GM21528 (cell line): ENCODE measurements at regions not wholly inside any gene's neighbourhood (a gene's known extent, or its start where the extent isn't known, plus 50 kb on each side); places are given as distances from the start of the nearest gene placed in this dataset.

Experiments
- ATAC-seq: cut with Tn5 transposase; IDR thresholded peaks from one replicate; pipeline ENCODE4 v1.9.1; 2021; ENCODE audit warnings: mild to moderate bottlenecking, moderate library complexity; ENCODE audit not compliant: unreplicated experiment, low FRiP score

DNA sequence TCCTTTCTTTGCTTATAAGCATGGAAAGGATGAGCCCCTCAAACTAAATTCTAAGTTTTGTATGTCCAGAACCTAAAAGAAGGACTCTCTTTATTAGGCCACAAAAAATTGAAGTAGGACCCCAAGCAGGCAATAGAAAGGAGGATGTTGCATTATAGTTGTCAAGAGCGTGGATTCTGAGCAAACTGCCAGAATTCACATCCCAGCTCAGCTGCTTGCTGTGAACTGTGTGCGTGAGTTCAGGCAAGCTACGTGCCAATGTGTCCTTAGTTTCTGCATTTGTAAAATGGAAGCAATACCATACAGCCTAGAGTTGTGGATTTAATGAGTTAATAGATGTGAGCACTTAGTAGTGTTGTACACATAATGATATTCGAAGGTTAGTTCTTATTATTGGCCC is 70.6 kb upstream of the SLC44A1 start:
- ATAC-seq, result no peak

DNA sequence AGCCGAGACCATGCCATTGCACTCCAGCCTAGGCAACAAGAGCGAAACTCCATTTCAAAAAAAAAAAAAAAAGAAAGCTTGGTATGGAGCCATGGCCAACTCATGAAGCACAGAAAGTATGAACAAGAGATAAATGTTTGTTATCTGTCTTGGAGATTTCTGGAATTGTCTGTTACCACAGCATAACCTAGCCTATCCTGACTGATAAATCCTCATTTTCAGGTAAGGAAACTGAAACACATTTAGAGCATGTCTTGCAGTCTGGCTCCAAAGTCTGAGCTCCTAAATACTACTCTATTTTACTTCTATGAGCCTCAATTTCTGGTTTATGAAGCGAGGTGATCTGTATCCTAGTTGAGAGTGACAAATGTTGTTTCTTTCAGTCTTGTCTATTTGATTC is 68.3 kb upstream of the SLC44A1 start:
- no peak for ATAC-seq

GRCh38 chr9:105178076-105178475 is 66.4 kb upstream of the SLC44A1 start:
- no peak for ATAC-seq

GRCh38 chr9:105187781-105188180 is 56.7 kb upstream of the SLC44A1 start:
- ATAC-seq, result no peak

GRCh38 chr9:105188746-105189145 is 55.7 kb upstream of the SLC44A1 start:
- ATAC-seq, result no peak

DNA sequence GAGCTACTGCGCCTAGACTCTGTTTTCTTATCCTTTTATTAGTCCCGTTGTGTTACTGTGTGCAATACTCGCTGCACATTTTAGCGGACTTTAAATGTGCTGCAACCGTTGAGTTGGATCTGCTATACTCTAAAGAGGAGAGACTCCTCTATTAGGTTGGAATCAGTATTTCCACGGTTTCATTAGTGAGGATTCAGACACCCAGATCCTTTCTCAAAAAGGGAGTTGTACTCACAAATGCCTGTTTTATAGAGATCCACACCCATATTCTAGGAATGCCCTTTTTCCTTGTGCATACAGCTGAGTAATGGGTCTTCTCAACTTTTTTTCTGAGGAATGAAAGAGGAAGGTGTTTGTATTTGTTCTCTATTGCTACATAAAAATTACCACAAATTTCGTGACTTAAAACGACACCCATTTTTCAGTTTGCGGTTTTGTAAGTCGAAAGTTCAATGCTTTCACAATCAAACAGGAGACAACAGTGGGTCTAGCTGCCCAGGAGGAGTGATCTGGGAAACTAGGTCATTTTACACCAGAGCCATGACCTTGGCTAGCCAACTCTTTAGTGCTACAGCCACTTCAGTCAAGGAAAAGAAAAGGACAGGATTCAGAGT is 52.8 kb upstream of the SLC44A1 start:
- peak; percentile 62 for ATAC-seq

GRCh38 chr9:105193560-105193959 is 50.9 kb upstream of the SLC44A1 start:
- ATAC-seq, result no peak

GRCh38 chr9:105194234-105194633 is 50.2 kb upstream of the SLC44A1 start:
- ATAC-seq, result no peak
